Liver (tissue), 8 donors: ENCODE measurements at regions not wholly inside any gene's neighbourhood (a gene's known extent, or its start where the extent isn't known, plus 50 kb on each side); places are given as distances from the start of the nearest gene placed in this dataset.

Source experiments
- DNase-seq: peaks from one replicate; pipeline ENCODE4 v3.0.0-alpha.2; 2017; ENCODE audit warnings: low spot score
- H3K27ac ChIP-seq, 2 donors: one replicate each; pipeline ENCODE4 v1.7.0; 2013; ENCODE audit warnings: inconsistent platforms in 2 of 2, low read length in 2 of 2, control low read depth in 1 of 2, low read depth in 1 of 2, mild to moderate bottlenecking in 1 of 2
- H3K27me3 ChIP-seq, 4 donors: one replicate each; pipeline versions ENCODE4 v1.6.1 to v1.7.0; 2013; ENCODE audit warnings: low read length in 3 of 4, inconsistent platforms in 1 of 4, mild to moderate bottlenecking in 1 of 4, moderate library complexity in 1 of 4; ENCODE audit not compliant: control insufficient read depth in 4 of 4, insufficient read depth in 4 of 4
- H3K36me3 ChIP-seq, 4 donors: one replicate each; pipeline versions ENCODE4 v1.6.1 to v1.7.0; 2013; ENCODE audit warnings: low read length in 3 of 4, mild to moderate bottlenecking in 3 of 4, low read depth in 1 of 4, moderate library complexity in 1 of 4; ENCODE audit not compliant: control insufficient read depth in 4 of 4, insufficient read depth in 3 of 4
- H3K4me1 ChIP-seq, 4 donors: one replicate each; pipeline versions ENCODE4 v1.6.1 to v1.7.0; 2013; ENCODE audit warnings: low read length in 3 of 4, mild to moderate bottlenecking in 3 of 4, moderate library complexity in 1 of 4; ENCODE audit not compliant: control insufficient read depth in 4 of 4, insufficient read depth in 4 of 4
- H3K4me3 ChIP-seq, 3 donors: one replicate each; pipeline versions ENCODE4 v1.6.1 to v1.7.0; 2013; ENCODE audit warnings: low read length in 3 of 3, control low read depth in 1 of 3, low read depth in 1 of 3, mild to moderate bottlenecking in 1 of 3
- H3K9ac ChIP-seq, 2 donors: one replicate each; pipeline ENCODE4 v1.7.0; 2013; ENCODE audit warnings: low read length in 2 of 2, mild to moderate bottlenecking in 2 of 2, moderate library complexity in 2 of 2, control low read depth in 1 of 2, low read depth in 1 of 2
- H3K9me3 ChIP-seq, 4 donors: one replicate each; pipeline versions ENCODE4 v1.6.1 to v1.7.0; 2013; ENCODE audit warnings: low read length in 3 of 4; ENCODE audit not compliant: control insufficient read depth in 4 of 4
- ATF3 ChIP-seq: IDR thresholded peaks from 2 replicates; pipeline ENCODE4 v1.6.1; 2016; ENCODE audit warnings: antibody characterized with exemption
- EGR1 ChIP-seq, 2 donors: IDR thresholded peaks; 2 replicates each; pipeline ENCODE4 v1.6.1; 2016 to 2018; ENCODE audit warnings: antibody characterized with exemption in 2 of 2, low read depth in 2 of 2
- FOXA1 ChIP-seq: IDR thresholded peaks from 2 replicates; pipeline ENCODE4 v1.6.1; 2016; ENCODE audit warnings: antibody characterized with exemption
- FOXA2 ChIP-seq: IDR thresholded peaks from 2 replicates; pipeline ENCODE4 v1.6.1; 2016; ENCODE audit warnings: antibody characterized with exemption
- GABPA ChIP-seq, 2 donors: IDR thresholded peaks in 1 of 2; conservative IDR thresholded peaks in 1 of 2; 2 replicates each; pipeline ENCODE4 v1.6.1; 2016; ENCODE audit warnings: antibody characterized with exemption in 2 of 2, mild to moderate bottlenecking in 1 of 2, moderate library complexity in 1 of 2
- HNF4A ChIP-seq, 2 donors: conservative IDR thresholded peaks; 2 replicates each; pipeline ENCODE4 v1.6.1; 2016; ENCODE audit warnings: antibody characterized with exemption in 2 of 2, mild to moderate bottlenecking in 2 of 2
- HNF4G ChIP-seq: IDR thresholded peaks from 2 replicates; pipeline ENCODE4 v1.6.1; 2016; ENCODE audit warnings: antibody characterized with exemption
- JUND ChIP-seq, 2 donors: IDR thresholded peaks; 2 replicates each; pipeline ENCODE4 v1.6.1; 2016; ENCODE audit warnings: antibody characterized with exemption in 2 of 2
- NR2F2 ChIP-seq: IDR thresholded peaks from 2 replicates; pipeline ENCODE4 v1.6.1; 2016; ENCODE audit warnings: antibody characterized with exemption
- RAD21 ChIP-seq, 2 donors: IDR thresholded peaks; 2 replicates each; pipeline ENCODE4 v1.6.1; 2016; ENCODE audit warnings: antibody characterized with exemption in 2 of 2, mild to moderate bottlenecking in 2 of 2
- REST ChIP-seq: IDR thresholded peaks from 2 replicates; pipeline ENCODE4 v1.6.1; 2016; ENCODE audit warnings: antibody characterized with exemption, mild to moderate bottlenecking
- RXRA ChIP-seq, 2 donors: IDR thresholded peaks; 2 replicates each; pipeline ENCODE4 v1.6.1; 2017 to 2018; ENCODE audit warnings: antibody characterized with exemption in 2 of 2, mild to moderate bottlenecking in 1 of 2
- SP1 ChIP-seq: IDR thresholded peaks from 2 replicates; pipeline ENCODE4 v1.6.1; 2018; ENCODE audit warnings: antibody characterized with exemption, mild to moderate bottlenecking
- TAF1 ChIP-seq: conservative IDR thresholded peaks from 2 replicates; pipeline ENCODE4 v1.6.1; 2016; ENCODE audit warnings: antibody characterized with exemption, mild to moderate bottlenecking
- YY1 ChIP-seq: IDR thresholded peaks from 2 replicates; pipeline ENCODE4 v1.6.1; 2016; ENCODE audit warnings: antibody characterized with exemption, mild to moderate bottlenecking
- WGBS: extraction: QIAGEN DNeasy Blood & Tissue Kit; methylation state at CpG from one replicate; pipeline ENCODE4 v1.1.7; 2013; 5-methylcytosine and 5-hydroxymethylcytosine counted together
- TF ChIP-seq, protein P1 (sequence below): IDR thresholded peaks from 2 replicates; pipeline ENCODE4 v1.6.1; 2016; ENCODE audit warnings: antibody characterized with exemption
- TF ChIP-seq, protein P2 (sequence below): IDR thresholded peaks from 2 replicates; pipeline ENCODE4 v1.6.1; 2016; ENCODE audit warnings: antibody characterized with exemption
- TF ChIP-seq, protein P3 (sequence below): fragments of 150-350 bp; IDR thresholded peaks from 2 replicates; pipeline ENCODE4 v1.5.1; 2017; ENCODE audit warnings: improper control_type of control experiment, low read depth, low read length; ENCODE audit not compliant: missing input control
- donor health status: healthy.
- donor health status: healthy.
- donor health status: healthy.
- donor health status: healthy.
- donor health status: healthy.

GRCh38 chr6:150494241-150494640, 105.4 kb upstream of the PLEKHG1 start:
- Histone ChIP-seq H3K36me3 (no peaks in the 10 kb centered on the region), H3K4me1 (no peaks in the 10 kb centered on the region), H3K27me3 (no peaks in the 10 kb centered on the region), H3K27ac (no peak overlapping the region), H3K9ac (no peak overlapping the region), H3K9me3 (no peaks in the 10 kb centered on the region), H3K4me3 (no peak overlapping the region)
- WGBS = 94% methylated on average over 5 of the region's 5 CpGs
- TF ChIP-seq HNF4G (no peak), REST (no peak), HNF4A (conservative IDR thresholded peaks at IDR 0.05) (no peak), NR2F2 (no peak), YY1 (no peak), FOXA1 (no peak), TAF1 (no peak), GABPA (IDR thresholded peaks at IDR 0.05 in 1 of 2, conservative IDR thresholded peaks at IDR 0.05 in 1 of 2) (no peak), EGR1 (IDR thresholded peaks at IDR 0.05; ENCODE audit: low read depth in 2 of 2) (no peak), JUND (IDR thresholded peaks at IDR 0.05) (no peak), RAD21 (IDR thresholded peaks at IDR 0.05) (no peak), SP1 (no peak), FOXA2 (no peak), RXRA (IDR thresholded peaks at IDR 0.05) (no peak), ATF3 (no peak)
- TF ChIP-seq, protein P1, sequence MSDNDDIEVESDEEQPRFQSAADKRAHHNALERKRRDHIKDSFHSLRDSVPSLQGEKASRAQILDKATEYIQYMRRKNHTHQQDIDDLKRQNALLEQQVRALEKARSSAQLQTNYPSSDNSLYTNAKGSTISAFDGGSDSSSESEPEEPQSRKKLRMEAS = no peak
- TF ChIP-seq, protein P2, sequence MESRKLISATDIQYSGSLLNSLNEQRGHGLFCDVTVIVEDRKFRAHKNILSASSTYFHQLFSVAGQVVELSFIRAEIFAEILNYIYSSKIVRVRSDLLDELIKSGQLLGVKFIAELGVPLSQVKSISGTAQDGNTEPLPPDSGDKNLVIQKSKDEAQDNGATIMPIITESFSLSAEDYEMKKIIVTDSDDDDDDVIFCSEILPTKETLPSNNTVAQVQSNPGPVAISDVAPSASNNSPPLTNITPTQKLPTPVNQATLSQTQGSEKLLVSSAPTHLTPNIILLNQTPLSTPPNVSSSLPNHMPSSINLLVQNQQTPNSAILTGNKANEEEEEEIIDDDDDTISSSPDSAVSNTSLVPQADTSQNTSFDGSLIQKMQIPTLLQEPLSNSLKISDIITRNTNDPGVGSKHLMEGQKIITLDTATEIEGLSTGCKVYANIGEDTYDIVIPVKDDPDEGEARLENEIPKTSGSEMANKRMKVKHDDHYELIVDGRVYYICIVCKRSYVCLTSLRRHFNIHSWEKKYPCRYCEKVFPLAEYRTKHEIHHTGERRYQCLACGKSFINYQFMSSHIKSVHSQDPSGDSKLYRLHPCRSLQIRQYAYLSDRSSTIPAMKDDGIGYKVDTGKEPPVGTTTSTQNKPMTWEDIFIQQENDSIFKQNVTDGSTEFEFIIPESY = no peak
- TF ChIP-seq, protein P3, sequence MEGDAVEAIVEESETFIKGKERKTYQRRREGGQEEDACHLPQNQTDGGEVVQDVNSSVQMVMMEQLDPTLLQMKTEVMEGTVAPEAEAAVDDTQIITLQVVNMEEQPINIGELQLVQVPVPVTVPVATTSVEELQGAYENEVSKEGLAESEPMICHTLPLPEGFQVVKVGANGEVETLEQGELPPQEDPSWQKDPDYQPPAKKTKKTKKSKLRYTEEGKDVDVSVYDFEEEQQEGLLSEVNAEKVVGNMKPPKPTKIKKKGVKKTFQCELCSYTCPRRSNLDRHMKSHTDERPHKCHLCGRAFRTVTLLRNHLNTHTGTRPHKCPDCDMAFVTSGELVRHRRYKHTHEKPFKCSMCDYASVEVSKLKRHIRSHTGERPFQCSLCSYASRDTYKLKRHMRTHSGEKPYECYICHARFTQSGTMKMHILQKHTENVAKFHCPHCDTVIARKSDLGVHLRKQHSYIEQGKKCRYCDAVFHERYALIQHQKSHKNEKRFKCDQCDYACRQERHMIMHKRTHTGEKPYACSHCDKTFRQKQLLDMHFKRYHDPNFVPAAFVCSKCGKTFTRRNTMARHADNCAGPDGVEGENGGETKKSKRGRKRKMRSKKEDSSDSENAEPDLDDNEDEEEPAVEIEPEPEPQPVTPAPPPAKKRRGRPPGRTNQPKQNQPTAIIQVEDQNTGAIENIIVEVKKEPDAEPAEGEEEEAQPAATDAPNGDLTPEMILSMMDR = no peak
- no peak for DNase-seq
